Stimulated activated CD4-positive, alpha-beta T cell treated with anti-CD3 and anti-CD28 coated beads, Interleukin-15, amount 100 ng/mL, for 1 hour (primary cell): ENCODE measurements at regions not wholly inside any gene's neighbourhood (a gene's known extent, or its start where the extent isn't known, plus 50 kb on each side); places are given as distances from the start of the nearest gene placed in this dataset.

Experiments used
- DNase-seq, 2 donors: peaks; one replicate each; pipeline ENCODE4 v3.0.0-alpha.2; 2020; ENCODE audit warnings: low read depth in 1 of 2, low spot score in 1 of 2

DNA sequence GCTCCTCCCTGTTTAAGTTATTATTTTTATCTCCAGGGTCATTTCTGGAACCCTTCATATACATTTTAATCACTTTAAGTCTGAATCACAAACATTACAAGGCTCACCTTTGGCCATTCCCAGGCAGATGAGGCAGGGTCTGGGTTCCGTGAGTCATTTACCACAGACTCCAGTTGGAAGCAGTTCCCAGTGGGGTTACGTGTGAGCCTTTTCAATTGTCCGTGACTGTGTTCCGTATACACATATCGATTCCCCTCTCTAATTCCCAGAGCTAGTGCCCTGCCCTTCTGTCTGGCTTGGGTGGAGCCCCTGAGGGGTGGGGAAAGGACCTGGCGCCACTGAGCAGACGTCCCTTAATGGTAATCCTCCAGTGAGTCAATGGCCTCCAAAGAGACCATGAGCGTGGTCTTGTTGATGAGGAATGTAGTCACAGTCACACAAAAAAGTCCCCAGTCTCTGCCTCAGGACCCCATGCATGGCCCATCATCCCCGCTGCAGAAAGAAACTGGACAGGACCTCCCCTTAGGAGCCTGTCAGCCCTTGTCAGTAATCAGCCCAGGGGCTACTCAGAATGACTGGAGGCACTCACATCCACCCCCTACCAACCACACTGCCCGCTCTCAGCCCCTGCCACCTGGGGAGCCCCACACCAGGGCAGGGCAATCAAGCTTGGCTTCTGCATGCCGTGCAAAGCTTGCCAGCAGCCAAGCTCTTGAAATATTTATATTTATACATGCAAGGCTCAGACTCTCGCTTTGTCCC is 144.4 kb downstream of the ZIC5 start:
- no peak for DNase-seq

- DNase-seq = no peak
These were observed 147.6 kb downstream of the ZIC5 start for GRCh38 chr13:99823961-99824360.

- no peak for DNase-seq
These were observed 148.7 kb downstream of the ZIC5 start for GRCh38 chr13:99822820-99823219.

DNA sequence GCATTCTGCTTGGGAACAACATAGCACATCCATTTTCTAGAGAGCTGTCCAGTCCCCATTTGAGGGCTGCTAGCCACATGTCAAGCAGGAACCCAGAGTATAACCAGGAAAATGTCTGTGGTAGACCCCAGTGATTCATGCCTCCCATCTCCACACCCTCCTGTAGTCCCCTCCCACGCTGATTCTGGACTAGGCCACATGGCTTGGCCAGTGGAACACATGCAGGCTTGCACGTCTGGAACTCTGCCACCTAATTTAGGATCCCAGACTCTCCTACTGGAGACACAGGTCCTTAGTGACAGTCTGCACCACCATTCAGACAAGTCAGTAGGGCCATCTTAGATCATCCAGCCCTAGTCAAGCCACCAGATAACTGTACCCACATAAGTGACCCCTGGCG is 149.8 kb downstream of the ZIC5 start:
- no peak for DNase-seq

GRCh38 chr13:99819967-99820366 is 151.6 kb downstream of the ZIC5 start:
- DNase-seq = no peak

DNA sequence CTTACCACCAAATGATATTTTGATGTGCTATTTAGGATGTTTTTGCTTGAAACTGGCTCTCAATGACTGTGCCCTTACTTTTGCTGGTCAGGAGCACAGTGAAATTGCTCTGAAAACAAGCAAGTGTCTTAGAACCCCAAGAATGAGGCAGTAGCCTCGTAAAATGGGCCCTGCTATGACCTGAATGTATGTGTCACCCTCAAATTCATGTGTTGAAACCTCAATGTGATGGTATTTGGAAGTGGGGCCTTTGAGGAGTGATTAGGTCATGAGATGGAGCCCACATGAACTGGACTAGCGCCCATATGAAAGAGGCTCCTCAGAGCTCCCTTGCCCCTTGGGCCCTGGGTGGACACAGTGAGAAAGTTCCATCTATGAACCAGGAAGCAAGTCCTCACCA is 155.2 kb downstream of the ZIC5 start:
- no peak for DNase-seq

DNA sequence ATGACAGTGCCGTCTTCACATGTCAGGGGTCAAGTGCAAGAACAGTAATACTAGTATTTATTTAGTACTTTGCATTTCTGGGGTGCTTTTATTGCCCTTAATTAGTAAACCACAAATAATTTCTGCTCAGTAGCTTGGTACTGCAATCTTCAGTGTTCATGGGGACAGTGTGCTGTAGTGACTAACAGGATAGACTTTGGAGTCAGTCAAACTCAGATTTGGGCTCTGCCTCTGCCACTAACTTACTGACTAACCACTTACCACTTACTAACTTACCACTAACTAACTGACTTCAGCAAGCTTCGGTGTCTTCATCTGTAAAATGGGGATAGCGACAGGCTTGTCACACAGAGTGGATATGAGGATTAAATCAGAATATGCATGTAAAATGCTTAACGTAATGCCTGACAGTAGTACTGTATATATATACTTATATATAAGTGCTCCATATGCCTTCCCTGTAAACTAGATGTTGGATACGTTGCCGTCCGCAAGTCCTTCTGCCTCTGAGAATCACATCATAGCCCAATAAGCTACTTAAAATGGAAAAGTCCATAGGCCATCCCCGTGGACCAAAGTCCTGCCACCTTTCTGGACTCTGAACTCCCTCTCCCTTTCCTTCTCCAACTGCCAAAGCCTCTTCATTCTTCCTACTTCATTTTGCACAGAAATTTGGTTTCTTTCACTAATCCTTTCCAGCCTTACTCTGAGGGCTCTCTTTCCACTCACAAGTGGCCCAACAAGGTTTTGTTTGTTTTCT is 158.1 kb downstream of the ZIC5 start:
- DNase-seq = no peak

- no peak for DNase-seq
These were observed 158.9 kb downstream of the ZIC5 start for GRCh38 chr13:99812625-99813024.

- no peak for DNase-seq
These were observed 160.4 kb downstream of the ZIC5 start for GRCh38 chr13:99811067-99811700.

DNA sequence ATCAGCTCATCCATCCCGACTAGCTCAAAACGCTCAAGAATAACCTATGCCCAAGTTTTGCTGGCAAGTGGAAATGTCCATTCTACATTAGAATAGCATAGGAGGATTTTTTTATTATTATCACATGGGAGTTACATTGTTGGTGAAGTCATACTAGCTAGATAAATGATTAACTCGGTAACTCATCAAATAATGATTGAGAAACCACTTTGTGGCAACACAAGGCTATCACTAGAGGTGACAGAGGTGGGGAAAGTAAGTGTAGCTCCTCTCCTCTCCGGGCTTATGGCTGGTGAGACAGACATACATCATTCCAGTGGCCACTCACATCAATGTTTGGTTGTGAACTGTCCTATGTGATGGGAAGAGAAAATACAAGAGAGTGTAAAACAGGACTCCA is 161.6 kb downstream of the ZIC5 start:
- DNase-seq = no peak

GRCh38 chr13:99809496-99809895 is 162.1 kb downstream of the ZIC5 start:
- DNase-seq = no peak

GRCh38 chr13:99808786-99809185 is 162.8 kb downstream of the ZIC5 start:
- no peak for DNase-seq

- DNase-seq = no peak
These were observed 164.9 kb downstream of the ZIC5 start for GRCh38 chr13:99806671-99807070.

- no peak for DNase-seq
These were observed 166.2 kb downstream of the ZIC5 start for GRCh38 chr13:99805361-99805760.

GRCh38 chr13:99803141-99803540 is 168.4 kb downstream of the ZIC5 start:
- DNase-seq = no peak

GRCh38 chr13:99802416-99802815 is 169.2 kb downstream of the ZIC5 start:
- no peak for DNase-seq

GRCh38 chr13:99800951-99801350 is 170.6 kb downstream of the ZIC5 start:
- DNase-seq = no peak

GRCh38 chr13:99800011-99800410 is 171.6 kb downstream of the ZIC5 start:
- DNase-seq = no peak

DNA sequence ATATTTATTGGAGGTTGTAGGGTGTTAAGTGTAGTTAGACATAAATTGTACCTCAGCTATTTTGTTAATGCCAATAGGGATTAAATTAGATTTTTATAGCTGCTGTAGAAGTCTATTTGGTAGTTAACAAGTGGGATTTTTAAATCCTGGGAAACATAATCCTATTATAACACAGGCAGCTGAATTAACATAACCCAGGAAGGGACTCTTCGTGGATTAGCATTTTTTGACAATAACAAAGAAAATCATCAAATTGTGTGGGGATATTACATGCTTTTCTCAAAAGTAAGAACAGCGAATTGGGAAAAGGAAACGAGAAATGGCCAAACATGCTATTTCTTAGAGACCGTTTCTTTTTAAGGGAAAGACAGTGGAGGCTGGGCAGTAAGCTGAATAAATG is 172.8 kb downstream of the ZIC5 start:
- DNase-seq = no peak

DNA sequence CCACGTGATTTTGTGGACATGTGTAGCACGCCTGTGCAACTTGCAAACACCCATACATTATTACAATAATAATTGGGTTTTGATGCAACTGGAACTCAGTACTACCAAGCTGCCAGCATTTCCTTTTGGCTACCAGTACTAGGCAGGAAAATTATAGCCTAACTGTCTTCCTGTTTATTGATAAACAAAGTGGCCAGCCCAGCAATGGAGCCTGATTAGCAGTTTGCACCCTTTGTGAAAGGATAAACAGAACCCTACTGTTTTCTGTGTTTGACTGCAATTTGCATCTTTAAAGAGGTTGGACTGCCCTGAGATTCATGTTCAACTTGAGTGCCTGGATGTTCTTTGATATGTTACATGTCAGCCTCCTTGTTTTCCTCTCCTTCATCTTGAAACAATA is 173.9 kb downstream of the ZIC5 start:
- DNase-seq = no peak

GRCh38 chr13:99796175-99796819 is 175.3 kb downstream of the ZIC5 start:
- DNase-seq = no peak
